HepG2 (cell line): ENCODE measurements at regions not wholly inside any gene's neighbourhood (a gene's known extent, or its start where the extent isn't known, plus 50 kb on each side); places are given as distances from the start of the nearest gene placed in this dataset.

Experiments
- ATAC-seq: fragments of 200-7000 bp; cut with Tn5 transposase; 3 replicates; pipeline ENCODE4 v1.9.1; 2020; ENCODE audit warnings: mild to moderate bottlenecking, moderate library complexity
- BruUV-seq: library from RNA; stranded (reverse); fragments of 400-500 nt; replicated peaks from 2 replicates; lab custom pipeline; 2021; lab: Mats Ljungman, UMichigan
- CTCF ChIA-PET: fragments of 300-600 bp; formaldehyde crosslinking; extraction: SDS; loops from one replicate; lab custom pipeline; 2021; ENCODE audit warnings: low total read pairs, inconsistent platforms, low intra/inter-chr PET ratio; lab: Yijun Ruan, JAX
- POLR2A ChIA-PET: fragments of 350-600 bp; sonication (Branson Sonifier 250); formaldehyde crosslinking; loops from one replicate; lab custom pipeline; 2020; ENCODE audit warnings: antibody characterized with exemption, inconsistent platforms; lab: Yijun Ruan, JAX
- DNase-seq: peaks from one replicate; pipeline ENCODE4 v3.0.0-alpha.2; 2015; ENCODE audit warnings: low spot score
- FAIRE-seq: peaks from 3 replicates; lab custom pipeline; 2011; peaks lifted over from hg19 to GRCh38; lab: Jason Lieb, UNC
- H2AFZ ChIP-seq: one replicate; pipeline ENCODE4 v1.6.1; 2011; ENCODE audit warnings: low read length, inconsistent platforms
- H3K27ac ChIP-seq: fragments of 300-600 bp; 3 replicates; pipeline ENCODE4 v1.8.0; 2011; ENCODE audit warnings: mixed run types, mild to moderate bottlenecking, mixed read lengths, low read length, inconsistent platforms; ENCODE audit not compliant: insufficient read depth; ENCODE audit errors: extremely low read length
- H3K27me3 ChIP-seq, 2 experiments: fragments of 200-600 bp in 1 of 2; 2 replicates in 1 of 2; 3 replicates in 1 of 2; pipeline versions ENCODE4 v1.6.0 to v1.8.0; 2011; ENCODE audit warnings: low read length in 2 of 2, mild to moderate bottlenecking in 2 of 2, moderate library complexity in 2 of 2, inconsistent platforms in 1 of 2; ENCODE audit not compliant: insufficient read depth in 2 of 2, control insufficient read depth in 1 of 2
- H3K36me3 ChIP-seq, 2 experiments: fragments of 200-600 bp in 1 of 2; replicated peaks in 1 of 2; 2 replicates in 1 of 2; 3 replicates in 1 of 2; pipeline versions ENCODE4 v1.5.1 to v1.8.0; 2011; ENCODE audit warnings: low read length in 2 of 2, inconsistent platforms in 1 of 2; ENCODE audit not compliant: insufficient read depth in 2 of 2, control insufficient read depth in 1 of 2
- H3K4me1 ChIP-seq: 2 replicates; pipeline ENCODE4 v1.5.1; 2012; ENCODE audit warnings: low read length, inconsistent platforms; ENCODE audit not compliant: insufficient read depth
- H3K4me2 ChIP-seq: 2 replicates; pipeline ENCODE4 v1.6.0; 2011; ENCODE audit warnings: low read depth, low read length, inconsistent platforms
- H3K4me3 ChIP-seq, 3 experiments: fragments of 200-600 bp in 1 of 3; sonication (generic), shearing (Covaris generic) in 1 of 3; replicated peaks in 1 of 3; 2 replicates each; pipeline ENCODE4 v1.5.1; 2011 to 2016; ENCODE audit warnings: low read length in 3 of 3, inconsistent platforms in 2 of 3, low read depth in 2 of 3, mild to moderate bottlenecking in 2 of 3, control low read depth in 1 of 3, mixed read lengths in 1 of 3; ENCODE audit not compliant: insufficient read depth in 1 of 3
- H3K79me2 ChIP-seq: one replicate; pipeline ENCODE4 v1.6.1; 2011; ENCODE audit warnings: low read length, inconsistent platforms; ENCODE audit not compliant: insufficient read depth
- H3K9ac ChIP-seq: 2 replicates; pipeline ENCODE4 v1.6.0; 2011; ENCODE audit warnings: mild to moderate bottlenecking, low read depth, low read length, inconsistent platforms; ENCODE audit not compliant: insufficient read depth
- H3K9me3 ChIP-seq: 2 replicates; pipeline ENCODE4 v1.5.1; 2012; ENCODE audit warnings: mild to moderate bottlenecking, low read length
- H4K20me1 ChIP-seq: 2 replicates; pipeline ENCODE4 v1.6.0; 2011; ENCODE audit warnings: inconsistent platforms, mild to moderate bottlenecking, low read length, moderate library complexity; ENCODE audit not compliant: insufficient read depth
- AGO2 ChIP-seq: fragments of 200-400 bp; formaldehyde crosslinking; optimal IDR thresholded peaks from 2 replicates; pipeline ENCODE3; 2017; ENCODE audit warnings: mild to moderate bottlenecking, low read depth, low read length, moderate library complexity
- HNRNPH1 ChIP-seq: fragments of 200-400 bp; formaldehyde crosslinking; optimal IDR thresholded peaks from 2 replicates; pipeline ENCODE3; 2017; ENCODE audit warnings: mild to moderate bottlenecking, low read depth, low read length
- MAFG ChIP-seq: sonication (generic); formaldehyde crosslinking; IDR thresholded peaks from 2 replicates; pipeline ENCODE4 v1.5.1; 2020; ENCODE audit warnings: mild to moderate bottlenecking, missing genetic modification reagents
- MEIS1 ChIP-seq: sonication (generic); formaldehyde crosslinking; IDR thresholded peaks from 2 replicates; pipeline ENCODE4 v1.9.0; 2021; ENCODE audit warnings: mild to moderate bottlenecking, missing genetic modification reagents, moderate library complexity, borderline replicate concordance
- MIER2 ChIP-seq: IDR thresholded peaks from 2 replicates; pipeline ENCODE4 v1.6.1; 2016; ENCODE audit warnings: missing biosample characterization, missing genetic modification reagents
- RBM39 ChIP-seq: fragments of 200-400 bp; formaldehyde crosslinking; IDR thresholded peaks from one replicate; pipeline ENCODE4 v1.6.1; 2018; ENCODE audit warnings: antibody characterized with exemption, mild to moderate bottlenecking, low read depth, low read length; ENCODE audit not compliant: poor library complexity, severe bottlenecking
- SPEN ChIP-seq: sonication (generic); formaldehyde crosslinking; IDR thresholded peaks from 2 replicates; pipeline ENCODE4 v1.5.1; 2020; ENCODE audit warnings: low read depth, mild to moderate bottlenecking, missing genetic modification reagents
- U2AF1 ChIP-seq: fragments of 200-400 bp; formaldehyde crosslinking; optimal IDR thresholded peaks from 2 replicates; pipeline ENCODE3; 2017; ENCODE audit warnings: mild to moderate bottlenecking, low read depth, low read length
- ZFY ChIP-seq: sonication (generic); formaldehyde crosslinking; IDR thresholded peaks from 2 replicates; pipeline ENCODE4 v1.4.0; 2020; ENCODE audit warnings: missing genetic modification reagents
- ZNF235 ChIP-seq: sonication (generic); formaldehyde crosslinking; IDR thresholded peaks from 2 replicates; pipeline ENCODE4 v1.8.1; 2023; ENCODE audit warnings: mild to moderate bottlenecking, missing genetic modification reagents, borderline replicate concordance
- ZNF331 ChIP-seq: sonication (generic); formaldehyde crosslinking; IDR thresholded peaks from 2 replicates; pipeline ENCODE4 v1.4.0; 2020; ENCODE audit warnings: missing genetic modification reagents
- ZNF549 ChIP-seq: sonication (generic); formaldehyde crosslinking; IDR thresholded peaks from 2 replicates; pipeline ENCODE4 v1.5.0; 2020; ENCODE audit warnings: missing genetic modification reagents
- ZNF556 ChIP-seq: sonication (generic); formaldehyde crosslinking; IDR thresholded peaks from 2 replicates; pipeline ENCODE4 v1.4.0; 2020; ENCODE audit warnings: mild to moderate bottlenecking, missing genetic modification reagents, borderline replicate concordance
- ZNF879 ChIP-seq: sonication (generic); formaldehyde crosslinking; IDR thresholded peaks from 2 replicates; pipeline ENCODE4 v1.8.1; 2023; ENCODE audit warnings: missing genetic modification reagents
- WGBS: methylation state at CpG from one replicate; pipeline ENCODE4 v1.1.6; 2017; ENCODE audit warnings: low lambda C conversion rate; 5-methylcytosine and 5-hydroxymethylcytosine counted together
- in situ Hi-C: cut with HindIII; loops from 2 replicates; pipeline ENCODE4 v1.10.0; 2017; ENCODE audit warnings: low pct_unique_long_range_greater_than_20kb; ENCODE audit not compliant: extremely low pct_ligation_motif_present
- intact Hi-C: fragments of 100-400 bp; cut with micrococcal nuclease; formaldehyde crosslinking; loops from one replicate; pipeline ENCODE4 v1.10.0; 2022; ENCODE audit not compliant: unreplicated experiment
- TF ChIP-seq, protein P1 (sequence below): sonication (generic); formaldehyde crosslinking; conservative IDR thresholded peaks from 2 replicates; pipeline ENCODE4 v1.4.0; 2020; ENCODE audit warnings: missing genetic modification reagents
- TF ChIP-seq, protein P2 (sequence below): sonication (generic); formaldehyde crosslinking; conservative IDR thresholded peaks from 2 replicates; pipeline ENCODE4 v1.8.0; 2022; ENCODE audit warnings: missing genetic modification reagents

DNA sequence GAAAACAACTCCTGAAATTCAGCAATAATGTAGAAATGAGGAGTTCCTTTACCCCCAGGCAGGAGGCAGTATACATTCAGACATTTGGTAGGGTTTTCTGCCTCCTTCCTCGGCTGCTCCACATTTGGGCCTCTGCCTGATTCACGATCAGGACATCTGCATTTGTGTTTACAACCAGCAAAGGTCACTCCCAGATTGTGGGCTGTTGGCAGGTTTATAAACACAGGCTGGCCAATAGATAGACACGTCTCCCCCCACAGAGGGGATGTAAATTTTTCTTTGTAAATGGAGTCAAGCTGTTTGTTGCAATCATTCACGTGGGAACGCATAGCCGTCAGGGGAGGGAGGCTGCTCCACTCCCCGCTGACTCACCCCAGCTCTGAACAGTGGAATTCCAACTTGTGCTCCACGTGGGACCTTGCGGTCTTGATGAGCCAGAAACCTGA is 252.1 kb upstream of the N4BP1 start:
- no TSS peak for BruUV-seq
- H3K27ac ChIP-seq, result no peak overlapping the region
- WGBS, result 23% methylated on average over 9 of the region's 9 CpGs
- no peaks in the 10 kb centered on the region for H3K9me3 ChIP-seq
- no peak overlapping the region for H2AFZ ChIP-seq
- no peak overlapping the region for H3K4me2 ChIP-seq
- in situ Hi-C loops (no loop called here), intact Hi-C loops (no loop called here)
- H4K20me1 ChIP-seq, result no peaks in the 10 kb centered on the region
- FAIRE-seq (no peak), ATAC-seq (no peak), DNase-seq (no peak)
- no peaks in the 10 kb centered on the region for H3K36me3 ChIP-seq
- no peaks in the 10 kb centered on the region for H3K79me2 ChIP-seq
- ChIA-PET POLR2A (no interaction called here), CTCF (no interaction called here)
- H3K4me1 ChIP-seq, result no peaks in the 10 kb centered on the region
- no peak overlapping the region for H3K4me3 ChIP-seq
- no peaks in the 10 kb centered on the region for H3K27me3 ChIP-seq
- no peak overlapping the region for H3K9ac ChIP-seq
- no peak for TF ChIP-seq ZNF549 (CRISPR knock-in tag)
- TF ChIP-seq ZNF331, result no peak
- TF ChIP-seq ZNF235 (CRISPR knock-in tag), result no peak
- no peak for TF ChIP-seq MAFG
- no peak for TF ChIP-seq ZFY (CRISPR knock-in tag)
- TF ChIP-seq, protein P1, sequence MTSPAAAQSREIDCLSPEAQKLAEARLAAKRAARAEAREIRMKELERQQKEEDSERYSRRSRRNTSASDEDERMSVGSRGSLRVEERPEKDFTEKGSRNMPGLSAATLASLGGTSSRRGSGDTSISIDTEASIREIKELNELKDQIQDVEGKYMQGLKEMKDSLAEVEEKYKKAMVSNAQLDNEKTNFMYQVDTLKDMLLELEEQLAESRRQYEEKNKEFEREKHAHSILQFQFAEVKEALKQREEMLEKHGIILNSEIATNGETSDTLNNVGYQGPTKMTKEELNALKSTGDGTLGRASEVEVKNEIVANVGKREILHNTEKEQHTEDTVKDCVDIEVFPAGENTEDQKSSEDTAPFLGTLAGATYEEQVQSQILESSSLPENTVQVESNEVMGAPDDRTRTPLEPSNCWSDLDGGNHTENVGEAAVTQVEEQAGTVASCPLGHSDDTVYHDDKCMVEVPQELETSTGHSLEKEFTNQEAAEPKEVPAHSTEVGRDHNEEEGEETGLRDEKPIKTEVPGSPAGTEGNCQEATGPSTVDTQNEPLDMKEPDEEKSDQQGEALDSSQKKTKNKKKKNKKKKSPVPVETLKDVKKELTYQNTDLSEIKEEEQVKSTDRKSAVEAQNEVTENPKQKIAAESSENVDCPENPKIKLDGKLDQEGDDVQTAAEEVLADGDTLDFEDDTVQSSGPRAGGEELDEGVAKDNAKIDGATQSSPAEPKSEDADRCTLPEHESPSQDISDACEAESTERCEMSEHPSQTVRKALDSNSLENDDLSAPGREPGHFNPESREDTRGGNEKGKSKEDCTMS (CRISPR knock-in tag), result no peak
- no peak for TF ChIP-seq MIER2 (CRISPR knock-in tag)
- TF ChIP-seq ZNF556 (CRISPR knock-in tag), result no peak
- TF ChIP-seq SPEN (CRISPR knock-in tag), result no peak
- TF ChIP-seq MEIS1, result no peak
- no peak for TF ChIP-seq AGO2
- TF ChIP-seq U2AF1, result no peak
- no peak for TF ChIP-seq ZNF879
- TF ChIP-seq, protein P2, sequence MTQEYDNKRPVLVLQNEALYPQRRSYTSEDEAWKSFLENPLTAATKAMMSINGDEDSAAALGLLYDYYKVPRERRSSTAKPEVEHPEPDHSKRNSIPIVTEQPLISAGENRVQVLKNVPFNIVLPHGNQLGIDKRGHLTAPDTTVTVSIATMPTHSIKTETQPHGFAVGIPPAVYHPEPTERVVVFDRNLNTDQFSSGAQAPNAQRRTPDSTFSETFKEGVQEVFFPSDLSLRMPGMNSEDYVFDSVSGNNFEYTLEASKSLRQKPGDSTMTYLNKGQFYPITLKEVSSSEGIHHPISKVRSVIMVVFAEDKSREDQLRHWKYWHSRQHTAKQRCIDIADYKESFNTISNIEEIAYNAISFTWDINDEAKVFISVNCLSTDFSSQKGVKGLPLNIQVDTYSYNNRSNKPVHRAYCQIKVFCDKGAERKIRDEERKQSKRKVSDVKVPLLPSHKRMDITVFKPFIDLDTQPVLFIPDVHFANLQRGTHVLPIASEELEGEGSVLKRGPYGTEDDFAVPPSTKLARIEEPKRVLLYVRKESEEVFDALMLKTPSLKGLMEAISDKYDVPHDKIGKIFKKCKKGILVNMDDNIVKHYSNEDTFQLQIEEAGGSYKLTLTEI (CRISPR knock-in tag), result no peak
- no peak for TF ChIP-seq RBM39
- TF ChIP-seq HNRNPH1, result no peak
